NCI-H1436 (cell line): ENCODE measurements at regions not wholly inside any gene's neighbourhood (a gene's known extent, or its start where the extent isn't known, plus 50 kb on each side); places are given as distances from the start of the nearest gene placed in this dataset.
A peak's percentile ranks its signal among the peaks of the same experiment; 100 is the strongest.

Experiments used
- DNase-seq: peaks from one replicate; lab custom pipeline; 2025; lab: John Stamatoyannopoulos, UW

- no peak for DNase-seq
These were observed 796.0 kb upstream of the CHD1 start for GRCh38 chr5:99724732-99725290.

- no peak for DNase-seq
These were observed 792.7 kb upstream of the CHD1 start for GRCh38 chr5:99721506-99721905.

GRCh38 chr5:99715921-99716320 lies 787.1 kb upstream of the CHD1 start:
- DNase-seq, result no peak

GRCh38 chr5:99706160-99706559 lies 777.4 kb upstream of the CHD1 start:
- no peak for DNase-seq

GRCh38 chr5:99702565-99702964 lies 773.8 kb upstream of the CHD1 start:
- no peak for DNase-seq

- DNase-seq, result no peak
These were observed 766.1 kb upstream of the CHD1 start for GRCh38 chr5:99694884-99695283.

GRCh38 chr5:99686538-99686937 lies 757.7 kb upstream of the CHD1 start:
- no peak for DNase-seq

GRCh38 chr5:99675974-99676373 lies 747.2 kb upstream of the CHD1 start:
- no peak for DNase-seq

- DNase-seq, result no peak
These were observed 745.3 kb upstream of the CHD1 start for GRCh38 chr5:99674101-99674500.

GRCh38 chr5:99664972-99665371 lies 736.2 kb upstream of the CHD1 start:
- no peak for DNase-seq

- no peak for DNase-seq
These were observed 722.5 kb upstream of the CHD1 start for GRCh38 chr5:99651298-99651697.

GRCh38 chr5:99646011-99646647 lies 717.3 kb upstream of the CHD1 start:
- DNase-seq, result no peak

GRCh38 chr5:99644822-99645221 lies 716.0 kb upstream of the CHD1 start:
- no peak for DNase-seq

- DNase-seq, result no peak
These were observed 711.8 kb upstream of the CHD1 start for GRCh38 chr5:99640646-99641045.

GRCh38 chr5:99639905-99640304 lies 711.1 kb upstream of the CHD1 start:
- DNase-seq, result no peak

GRCh38 chr5:99636663-99637062 lies 707.9 kb upstream of the CHD1 start:
- DNase-seq, result no peak

- DNase-seq, result no peak
These were observed 693.2 kb upstream of the CHD1 start for GRCh38 chr5:99621772-99622681.

GRCh38 chr5:99617335-99617734 lies 688.5 kb upstream of the CHD1 start:
- no peak for DNase-seq

GRCh38 chr5:99614888-99615287 lies 686.1 kb upstream of the CHD1 start:
- DNase-seq, result no peak

- DNase-seq, result no peak
These were observed 678.3 kb upstream of the CHD1 start for GRCh38 chr5:99607124-99607523.

GRCh38 chr5:99605904-99606303 lies 677.1 kb upstream of the CHD1 start:
- no peak for DNase-seq

- no peak for DNase-seq
These were observed 672.1 kb upstream of the CHD1 start for GRCh38 chr5:99600952-99601351.

GRCh38 chr5:99590806-99591205 lies 662.0 kb upstream of the CHD1 start:
- peak; percentile 23 for DNase-seq
